HG02884 (cell line): ENCODE measurements at regions not wholly inside any gene's neighbourhood (a gene's known extent, or its start where the extent isn't known, plus 50 kb on each side); places are given as distances from the start of the nearest gene placed in this dataset.
"Not testable (repeated sequence)": the region's sequence is repeated elsewhere in the genome, so short reads cannot be mapped to it uniquely, and the experiment has no call there.

Experiments used
- ATAC-seq: cut with Tn5 transposase; IDR thresholded peaks from one replicate; pipeline ENCODE4 v1.9.1; 2021; ENCODE audit warnings: mild to moderate bottlenecking, moderate library complexity; ENCODE audit not compliant: unreplicated experiment

DNA sequence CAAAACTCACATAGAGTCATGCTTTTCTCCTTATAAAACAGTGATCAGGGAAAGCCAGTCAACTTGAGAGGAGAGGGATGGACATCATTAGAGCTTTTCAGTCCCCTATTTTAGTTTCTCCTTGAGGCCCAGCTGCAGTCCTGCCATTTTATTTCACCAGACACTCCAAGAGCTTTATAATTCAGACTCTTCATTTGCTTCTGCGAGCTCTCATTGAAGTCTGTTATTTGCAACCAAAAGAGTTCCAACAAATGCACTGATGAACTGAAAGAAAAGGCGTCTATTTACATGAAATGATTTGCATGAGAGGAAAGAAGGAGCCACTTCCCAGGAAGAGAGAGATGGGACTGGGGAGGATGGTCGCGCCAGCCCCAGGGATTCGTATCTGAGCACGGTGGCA is 86.8 kb downstream of the NDUFA12 start:
- ATAC-seq: no peak

GRCh38 chr12:94909663-94910062 is 93.8 kb downstream of the NDUFA12 start:
- ATAC-seq: no peak

GRCh38 chr12:94905749-94906148 is 97.7 kb downstream of the NDUFA12 start:
- not testable (repeated sequence) for ATAC-seq

DNA sequence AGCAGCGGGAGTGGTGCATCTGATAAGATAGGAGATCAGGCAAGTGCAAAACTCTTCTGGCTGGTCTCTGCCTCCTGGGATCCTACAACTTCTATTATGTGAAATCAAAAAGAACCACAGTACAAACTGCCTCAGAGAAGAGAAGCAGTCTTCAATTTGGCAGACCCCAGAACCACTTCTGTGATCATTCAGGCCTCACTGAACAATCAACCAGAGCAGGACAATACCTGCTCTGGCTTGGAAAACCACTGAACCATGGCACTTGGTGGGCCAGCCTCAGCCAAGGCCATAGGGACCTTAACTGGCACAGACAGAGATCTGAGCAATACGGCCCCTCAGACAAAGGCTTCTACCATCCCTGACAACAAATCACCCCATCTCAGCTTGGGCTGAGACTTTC is 103.0 kb downstream of the NDUFA12 start:
- no peak for ATAC-seq

- ATAC-seq: no peak
Observed at GRCh38 chr12:94898388-94898787, 105.1 kb downstream of the NDUFA12 start.

DNA sequence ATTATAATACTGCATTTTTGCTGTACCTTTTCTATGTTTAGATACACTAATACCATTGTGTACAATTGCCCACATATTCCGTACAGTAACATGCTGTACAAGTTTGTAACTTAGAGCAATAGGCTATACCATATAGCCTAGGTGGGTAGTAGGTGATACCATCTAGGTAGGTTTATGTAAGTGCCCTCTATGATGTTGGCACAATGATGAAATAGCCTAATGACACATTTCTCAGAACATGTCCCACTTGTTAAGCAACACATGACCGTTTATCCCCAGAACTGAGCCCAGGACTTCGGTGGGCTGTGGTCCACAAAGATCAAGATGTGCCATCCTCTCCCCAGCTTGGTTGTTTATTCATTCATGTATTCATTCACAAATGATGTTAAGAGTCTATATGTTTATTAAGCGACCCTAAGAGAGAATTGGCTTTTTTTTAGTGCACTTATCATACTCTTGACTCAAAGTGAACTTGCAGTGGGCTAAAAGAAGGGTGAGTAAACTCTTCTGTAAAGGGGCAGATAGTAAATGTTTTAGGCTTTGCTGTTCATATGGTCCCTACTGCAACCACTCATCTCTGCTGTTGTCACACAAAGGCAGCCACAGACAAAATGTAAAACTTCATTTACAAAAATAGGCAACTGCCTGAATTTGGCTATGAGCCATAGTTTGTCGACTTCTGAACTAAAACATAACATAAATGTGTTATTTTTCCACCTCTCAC is 110.8 kb downstream of the NDUFA12 start:
- ATAC-seq: no peak

DNA sequence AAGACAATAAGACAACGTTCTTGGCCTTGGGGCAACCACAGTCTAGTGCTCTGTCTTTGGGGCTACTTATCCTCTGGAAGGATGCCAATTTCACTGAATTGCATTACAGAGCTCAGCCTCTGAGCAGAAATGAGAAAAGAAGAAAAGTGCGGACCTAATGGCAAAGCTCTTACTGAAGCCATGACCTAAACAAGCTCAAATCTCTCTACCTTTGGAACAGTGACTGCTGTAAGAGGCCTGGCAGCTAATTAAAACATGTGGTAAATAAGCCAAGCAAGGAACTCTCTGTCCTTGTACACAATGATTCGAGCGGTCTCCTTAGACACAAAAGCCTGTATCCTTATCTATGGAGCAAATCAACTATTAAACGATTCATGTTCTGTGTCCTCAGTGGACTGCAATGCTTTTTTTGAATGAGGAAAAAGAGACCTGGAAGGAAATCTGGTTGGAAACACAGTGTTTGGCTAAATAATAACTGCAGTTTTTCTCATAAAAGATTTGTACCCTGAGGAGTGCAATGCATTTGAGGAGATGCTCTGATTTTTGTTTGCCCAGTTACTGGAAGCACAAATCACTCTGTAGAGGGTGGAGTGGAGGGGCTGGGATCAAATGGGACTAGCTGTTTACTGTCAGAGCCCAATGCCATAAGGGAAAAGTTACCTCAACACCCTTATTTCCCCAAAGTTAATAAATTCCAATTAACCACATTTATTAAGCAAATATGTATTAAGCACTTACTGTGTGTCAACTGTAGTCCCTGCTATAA is 113.9 kb downstream of the NDUFA12 start:
- ATAC-seq: no peak

- no peak for ATAC-seq
Observed at GRCh38 chr12:94879542-94879941, 124.0 kb downstream of the NDUFA12 start.

DNA sequence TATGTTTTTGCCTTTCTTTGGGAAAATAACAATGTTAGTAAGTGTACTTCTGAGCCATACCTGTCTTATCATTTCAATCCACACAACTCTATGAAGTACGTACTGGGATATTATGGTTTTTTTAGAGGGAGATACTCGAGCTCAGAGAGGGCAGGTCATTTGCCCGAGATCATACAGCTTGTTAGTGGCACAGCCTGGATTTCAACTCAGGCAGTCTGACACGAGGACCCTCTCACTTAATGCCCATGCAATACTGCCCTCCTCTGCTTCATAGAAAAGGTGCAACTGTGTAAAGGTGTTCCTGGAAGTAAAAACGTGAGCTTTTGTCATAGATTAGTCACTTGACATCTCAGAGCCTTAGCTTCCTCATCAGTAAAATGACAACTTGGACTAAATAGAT is 128.0 kb downstream of the NDUFA12 start:
- ATAC-seq: no peak

GRCh38 chr12:94874518-94875302 is 128.8 kb downstream of the NDUFA12 start:
- no peak for ATAC-seq

GRCh38 chr12:94873734-94874517 is 129.6 kb downstream of the NDUFA12 start:
- no peak for ATAC-seq

DNA sequence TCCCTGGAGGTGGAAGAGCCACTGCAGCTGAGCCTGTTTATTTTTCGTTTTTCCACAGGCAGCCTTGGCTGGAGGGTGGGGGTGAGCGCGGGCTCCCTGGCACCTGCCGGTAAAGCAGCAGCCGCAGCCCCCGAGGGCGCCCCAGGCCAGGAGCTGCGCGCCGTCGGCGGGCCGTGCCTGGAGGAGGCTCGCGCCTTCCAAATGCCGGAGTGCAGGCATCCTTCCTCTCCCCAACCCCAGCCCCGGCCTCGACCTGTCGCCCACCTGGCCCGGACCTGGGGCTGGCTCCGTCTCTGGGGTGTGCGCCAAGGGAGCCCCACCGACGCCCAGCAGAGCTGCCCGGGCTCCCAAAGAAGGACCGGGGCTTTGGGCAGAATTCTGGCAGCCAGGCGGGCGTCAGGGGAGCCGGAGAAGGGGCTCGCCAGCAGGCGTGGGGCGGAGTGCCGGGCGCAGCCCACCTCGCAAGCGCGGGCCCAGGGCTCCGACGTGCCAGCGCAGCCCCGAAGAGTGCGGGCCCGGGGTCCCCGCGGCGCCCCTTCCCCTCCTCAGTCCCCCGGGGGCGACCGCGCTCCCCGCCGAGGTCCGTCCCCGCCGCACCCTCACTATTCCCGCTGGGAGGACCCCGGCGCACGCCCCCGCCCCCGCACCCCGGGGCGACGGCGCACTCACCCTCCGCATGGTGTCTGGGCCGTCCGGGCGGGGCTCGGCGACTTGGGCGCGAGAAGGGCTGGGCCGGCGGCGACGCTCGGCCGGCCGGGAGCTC is 130.3 kb downstream of the NDUFA12 start:
- peak; percentile 69 for ATAC-seq

- ATAC-seq: no peak
Observed at GRCh38 chr12:94872671-94872970, 130.9 kb downstream of the NDUFA12 start.

GRCh38 chr12:94872007-94872653 is 131.4 kb downstream of the NDUFA12 start:
- no peak for ATAC-seq

GRCh38 chr12:94870511-94870910 is 133.0 kb downstream of the NDUFA12 start:
- ATAC-seq: no peak

DNA sequence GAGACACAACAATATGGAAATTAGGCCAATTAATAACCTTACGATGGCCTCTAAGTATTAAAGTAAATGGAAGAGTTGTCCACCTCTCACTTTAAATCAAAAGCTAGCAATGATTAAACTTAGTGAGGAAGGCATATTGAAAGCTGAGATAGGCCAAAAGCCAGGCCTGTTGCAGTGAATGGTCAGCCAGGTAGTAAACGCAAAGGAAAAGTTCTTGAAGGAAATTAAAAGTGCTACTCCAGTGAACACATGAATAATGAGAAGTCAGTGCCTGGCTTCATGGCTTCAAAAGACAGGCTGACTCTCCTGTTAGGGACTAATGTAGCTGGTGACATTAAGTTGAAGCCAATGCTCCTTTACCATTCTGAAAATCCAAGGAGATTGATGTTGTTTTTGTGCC is 135.3 kb downstream of the NDUFA12 start:
- no peak for ATAC-seq

DNA sequence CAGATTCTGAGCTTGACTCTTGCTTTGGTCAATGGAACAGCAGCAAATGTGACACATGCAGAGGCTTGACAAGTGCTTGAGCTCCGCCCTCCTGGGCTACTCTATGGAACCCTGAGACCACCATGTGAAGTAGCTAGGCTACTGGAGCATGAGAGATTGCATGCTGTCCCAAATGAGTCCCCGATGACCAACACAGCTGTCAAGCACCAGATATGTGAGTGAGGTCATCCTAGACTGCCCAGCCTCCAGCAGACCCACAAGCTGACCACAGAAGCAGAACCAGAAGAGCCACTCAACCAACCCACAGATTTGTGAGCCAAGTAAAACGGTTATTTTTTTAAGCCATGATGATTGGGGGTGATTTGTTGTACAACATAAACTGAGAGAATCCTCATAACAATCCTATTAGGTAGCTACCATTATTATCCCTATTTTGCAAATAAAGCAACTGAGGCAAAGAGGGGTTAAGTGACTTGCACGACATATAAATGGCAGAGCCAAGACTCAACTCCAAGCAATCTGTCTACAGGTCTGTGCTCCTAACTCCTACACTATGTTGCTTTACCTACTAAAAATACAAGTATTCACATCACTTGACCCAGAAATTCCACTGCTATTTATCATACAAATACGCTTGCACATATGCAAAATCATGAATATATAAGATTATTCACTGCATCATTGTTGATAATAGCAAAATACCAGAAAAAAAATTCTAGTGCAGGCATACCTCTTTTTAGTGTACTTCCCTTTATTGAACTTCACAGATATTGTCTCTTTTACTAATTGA is 136.2 kb downstream of the NDUFA12 start:
- no peak for ATAC-seq

GRCh38 chr12:94864987-94865386 is 138.5 kb downstream of the NDUFA12 start:
- no peak for ATAC-seq
